ENCODE measurements at regions not wholly inside any gene's neighbourhood (a gene's known extent, or its start where the extent isn't known, plus 50 kb on each side); places are given as distances from the start of the nearest gene placed in this dataset.

GRCh38 chr15:62389885-62390790, 225.1 kb upstream of the C2CD4B start, which contains the start of gene TLN2:
TSS of gene TLN2 (plus strand) at chr15:62390550.
- H3K4me1 Mint-ChIP-seq = peaks cover 12 to 21% of the 10 kb centered on the region in 2 donors
- no peaks in the 10 kb centered on the region for H3K36me3 Mint-ChIP-seq
- H3K4me3 Mint-ChIP-seq = peak within 1 kb of the TSS; percentile 93 to 98
- peak within 1 kb of the TSS; percentile 95 for H3K27ac Mint-ChIP-seq
- ATAC-seq (replicated peaks) (peak; percentile 92 to 93), DNase-seq (peak; percentile 58)
- H3K9me3 Mint-ChIP-seq = no peaks in the 10 kb centered on the region
- H3K27me3 Mint-ChIP-seq = peaks cover 21 to 33% of the 10 kb centered on the region in 2 donors

GRCh38 chr15:62390791-62391640, 225.9 kb upstream of the C2CD4B start:
- H3K36me3 Mint-ChIP-seq = no peaks in the 10 kb centered on the region
- ATAC-seq (replicated peaks) (peak; percentile 43 to 44), DNase-seq (peak; percentile 2)
- H3K4me3 Mint-ChIP-seq = peak overlapping the region; percentile 93 to 98
- H3K27ac Mint-ChIP-seq = peak overlapping the region; percentile 73
- peaks cover 21 to 30% of the 10 kb centered on the region in 2 donors for H3K27me3 Mint-ChIP-seq
- H3K4me1 Mint-ChIP-seq = peaks cover 12 to 21% of the 10 kb centered on the region in 2 donors
- H3K9me3 Mint-ChIP-seq = no peaks in the 10 kb centered on the region

GRCh38 chr15:62391641-62392262, 226.7 kb upstream of the C2CD4B start:
- peaks cover 21 to 30% of the 10 kb centered on the region in 2 donors for H3K27me3 Mint-ChIP-seq

GRCh38 chr15:62392376-62392775, 227.3 kb upstream of the C2CD4B start:
- Mint-ChIP-seq H3K4me3 (peak overlapping the region; percentile 93 to 98), H3K27me3 (peaks cover 21 to 30% of the 10 kb centered on the region in 2 donors), H3K9me3 (no peaks in the 10 kb centered on the region), H3K36me3 (no peaks in the 10 kb centered on the region), H3K27ac (no peak overlapping the region), H3K4me1 (peaks cover 12 to 21% of the 10 kb centered on the region in 2 donors)
- no peak for ATAC-seq (replicated peaks)
- no peak for DNase-seq

More at GRCh38 chr15:62391641-62392262, 226.7 kb upstream of the C2CD4B start:
- peak; percentile 29 to 32 for ATAC-seq (replicated peaks)
- Mint-ChIP-seq H3K9me3 (no peaks in the 10 kb centered on the region), H3K4me1 (peaks cover 12 to 21% of the 10 kb centered on the region in 2 donors), H3K4me3 (peak overlapping the region; percentile 93 to 98), H3K36me3 (no peaks in the 10 kb centered on the region), H3K27ac (peak overlapping the region; percentile 51)
- peak; percentile 6 for DNase-seq

- Mint-ChIP-seq H3K4me3 (no peak overlapping the region), H3K9me3 (peaks cover 3% of the 10 kb centered on the region in 2 donors), H3K27me3 (peaks cover 21 to 30% of the 10 kb centered on the region in 2 donors), H3K27ac (no peak overlapping the region), H3K36me3 (no peaks in the 10 kb centered on the region), H3K4me1 (peaks cover 12 to 21% of the 10 kb centered on the region in 2 donors)
- no peak for DNase-seq
- ATAC-seq (replicated peaks) = no peak
Observed at GRCh38 chr15:62393196-62393595, 228.1 kb upstream of the C2CD4B start.

- DNase-seq (no peak), ATAC-seq (replicated peaks) (no peak)
- peaks cover 4 to 5% of the 10 kb centered on the region in 2 donors for H3K36me3 Mint-ChIP-seq
- H3K4me3 Mint-ChIP-seq = no peak overlapping the region
- peaks cover 21 to 30% of the 10 kb centered on the region in 2 donors for H3K27me3 Mint-ChIP-seq
- no peak overlapping the region for H3K27ac Mint-ChIP-seq
- peaks cover 7 to 8% of the 10 kb centered on the region in 2 donors for H3K9me3 Mint-ChIP-seq
- peaks cover 12 to 20% of the 10 kb centered on the region in 2 donors for H3K4me1 Mint-ChIP-seq
Observed at GRCh38 chr15:62394079-62394478, 229.0 kb upstream of the C2CD4B start.

- Mint-ChIP-seq H3K4me1 (no peaks in the 10 kb centered on the region), H3K27me3 (peaks cover 18 to 23% of the 10 kb centered on the region in 2 donors), H3K27ac (no peak overlapping the region), H3K9me3 (peaks cover 14 to 15% of the 10 kb centered on the region in 2 donors), H3K36me3 (peaks cover 4 to 5% of the 10 kb centered on the region in 2 donors), H3K4me3 (no peak overlapping the region)
- no peak for ATAC-seq (replicated peaks)
- no peak for DNase-seq
Observed at GRCh38 chr15:62400778-62401177, 235.7 kb upstream of the C2CD4B start.

GRCh38 chr15:62402687-62403086, 237.6 kb upstream of the C2CD4B start:
- H3K4me1 Mint-ChIP-seq = no peaks in the 10 kb centered on the region
- H3K4me3 Mint-ChIP-seq = no peak overlapping the region
- DNase-seq = no peak
- peaks cover 18 to 23% of the 10 kb centered on the region in 2 donors for H3K27me3 Mint-ChIP-seq
- peaks cover 4 to 5% of the 10 kb centered on the region in 2 donors for H3K36me3 Mint-ChIP-seq
- ATAC-seq (replicated peaks) = no peak
- no peak overlapping the region for H3K27ac Mint-ChIP-seq
- peaks cover 14 to 15% of the 10 kb centered on the region in 2 donors for H3K9me3 Mint-ChIP-seq

GRCh38 chr15:62403164-62403809, 238.2 kb upstream of the C2CD4B start:
- no peak for DNase-seq
- Mint-ChIP-seq H3K4me3 (no peak overlapping the region), H3K36me3 (peaks cover 4% of the 10 kb centered on the region in 2 donors), H3K27me3 (peaks cover 18 to 23% of the 10 kb centered on the region in 2 donors), H3K9me3 (peaks cover 11% of the 10 kb centered on the region in 2 donors), H3K4me1 (no peaks in the 10 kb centered on the region), H3K27ac (no peak overlapping the region)
- ATAC-seq (replicated peaks) = no peak

- peaks cover 18 to 23% of the 10 kb centered on the region in 2 donors for H3K27me3 Mint-ChIP-seq
- no peaks in the 10 kb centered on the region for H3K4me1 Mint-ChIP-seq
- DNase-seq (no peak), ATAC-seq (replicated peaks) (no peak)
- H3K4me3 Mint-ChIP-seq = no peak overlapping the region
- no peak overlapping the region for H3K27ac Mint-ChIP-seq
- H3K9me3 Mint-ChIP-seq = peaks cover 7% of the 10 kb centered on the region in 2 donors
- no peaks in the 10 kb centered on the region for H3K36me3 Mint-ChIP-seq
Observed at GRCh38 chr15:62404194-62404985, 239.3 kb upstream of the C2CD4B start.

- H3K9me3 Mint-ChIP-seq = no peaks in the 10 kb centered on the region
- H3K4me1 Mint-ChIP-seq = no peaks in the 10 kb centered on the region
- peaks cover 18 to 34% of the 10 kb centered on the region in 2 donors for H3K27me3 Mint-ChIP-seq
- no peak for DNase-seq
- H3K36me3 Mint-ChIP-seq = no peaks in the 10 kb centered on the region
- no peak overlapping the region for H3K27ac Mint-ChIP-seq
- no peak overlapping the region for H3K4me3 Mint-ChIP-seq
- no peak for ATAC-seq (replicated peaks)
Observed at GRCh38 chr15:62406305-62406891, 241.3 kb upstream of the C2CD4B start.

- Mint-ChIP-seq H3K27ac (no peak overlapping the region), H3K36me3 (no peaks in the 10 kb centered on the region), H3K4me1 (no peaks in the 10 kb centered on the region), H3K9me3 (no peaks in the 10 kb centered on the region), H3K4me3 (no peak overlapping the region), H3K27me3 (peaks cover 18 to 38% of the 10 kb centered on the region in 2 donors)
- DNase-seq = no peak
- ATAC-seq (replicated peaks) = no peak
Observed at GRCh38 chr15:62407216-62407615, 242.1 kb upstream of the C2CD4B start.
